Mesenchymal stem cell (in vitro differentiated cells and primary cell): ENCODE measurements at regions not wholly inside any gene's neighbourhood (a gene's known extent, or its start where the extent isn't known, plus 50 kb on each side); places are given as distances from the start of the nearest gene placed in this dataset.
"Not testable (repeated sequence)": the region's sequence is repeated elsewhere in the genome, so short reads cannot be mapped to it uniquely, and the experiment has no call there.

Source experiments
- DNase-seq: peaks from one replicate; pipeline ENCODE4 v3.0.0-alpha.2; 2013
- H2AFZ ChIP-seq: one replicate; pipeline ENCODE4 v1.6.1; 2013; ENCODE audit warnings: low read depth, mild to moderate bottlenecking, control low read depth, inconsistent platforms, low read length, moderate library complexity
- H2AK5ac ChIP-seq: 2 replicates; pipeline ENCODE4 v1.6.1; 2013; ENCODE audit warnings: low read length, moderate library complexity, mild to moderate bottlenecking, inconsistent platforms; ENCODE audit not compliant: severe bottlenecking
- H2BK120ac ChIP-seq: one replicate; pipeline ENCODE4 v1.6.1; 2013; ENCODE audit warnings: low read depth, mild to moderate bottlenecking, inconsistent platforms, low read length, moderate library complexity
- H2BK12ac ChIP-seq, 2 experiments: one replicate each; pipeline ENCODE4 v1.6.1; 2013; ENCODE audit warnings: inconsistent platforms in 2 of 2, low read length in 2 of 2, mild to moderate bottlenecking in 2 of 2, moderate library complexity in 2 of 2, control low read depth in 1 of 2
- H2BK15ac ChIP-seq: one replicate; pipeline ENCODE4 v1.6.1; 2013; ENCODE audit warnings: mild to moderate bottlenecking, low read depth, inconsistent platforms; ENCODE audit not compliant: poor library complexity, severe bottlenecking
- H2BK5ac ChIP-seq: 2 replicates; pipeline ENCODE4 v1.6.1; 2013; ENCODE audit warnings: low read depth, mild to moderate bottlenecking, low read length, control low read depth, inconsistent platforms; ENCODE audit not compliant: poor library complexity, severe bottlenecking
- H3K14ac ChIP-seq, 2 experiments: one replicate each; pipeline ENCODE4 v1.6.1; 2013; ENCODE audit warnings: inconsistent platforms in 2 of 2, low read length in 2 of 2, control low read depth in 1 of 2, mild to moderate bottlenecking in 1 of 2, moderate library complexity in 1 of 2
- H3K18ac ChIP-seq, 2 experiments: one replicate each; pipeline ENCODE4 v1.6.1; 2013; ENCODE audit warnings: inconsistent platforms in 2 of 2, low read length in 2 of 2, control low read depth in 1 of 2, low read depth in 1 of 2, mild to moderate bottlenecking in 1 of 2
- H3K23ac ChIP-seq, 2 experiments: one replicate each; pipeline ENCODE4 v1.6.1; 2013; ENCODE audit warnings: inconsistent platforms in 2 of 2, low read length in 2 of 2, mild to moderate bottlenecking in 2 of 2, moderate library complexity in 2 of 2, control low read depth in 1 of 2
- H3K27ac ChIP-seq: 2 replicates; pipeline ENCODE4 v1.5.1; 2013; ENCODE audit warnings: mild to moderate bottlenecking, moderate library complexity, low read length, control low read depth, inconsistent platforms; ENCODE audit not compliant: poor library complexity, severe bottlenecking
- H3K27me3 ChIP-seq, 2 experiments: 2 replicates each; pipeline versions ENCODE4 v1.6.1 to v1.7.0; 2013; ENCODE audit warnings: low read length in 2 of 2, mild to moderate bottlenecking in 2 of 2, moderate library complexity in 2 of 2, control low read depth in 1 of 2, inconsistent platforms in 1 of 2; ENCODE audit not compliant: control insufficient read depth in 1 of 2, insufficient read depth in 1 of 2
- H3K36me3 ChIP-seq, 2 experiments: 2 replicates each; pipeline versions ENCODE4 v1.6.1 to v1.7.0; 2013; ENCODE audit warnings: low read length in 2 of 2, control low read depth in 1 of 2, inconsistent platforms in 1 of 2, low read depth in 1 of 2, mild to moderate bottlenecking in 1 of 2; ENCODE audit not compliant: insufficient read depth in 2 of 2, control insufficient read depth in 1 of 2
- H3K4ac ChIP-seq, 2 experiments: one replicate each; pipeline ENCODE4 v1.6.1; 2013; ENCODE audit warnings: inconsistent platforms in 2 of 2, low read length in 2 of 2, mild to moderate bottlenecking in 2 of 2, moderate library complexity in 2 of 2, control low read depth in 1 of 2, low read depth in 1 of 2
- H3K4me1 ChIP-seq: 2 replicates; pipeline ENCODE4 v1.6.1; 2013; ENCODE audit warnings: low read depth, low read length, control low read depth; ENCODE audit not compliant: control insufficient read depth, insufficient read depth
- H3K4me2 ChIP-seq: 2 replicates; pipeline ENCODE4 v1.6.1; 2013; ENCODE audit warnings: low read length, mild to moderate bottlenecking, inconsistent platforms; ENCODE audit not compliant: poor library complexity, severe bottlenecking
- H3K4me3 ChIP-seq, 2 experiments: 2 replicates each; pipeline versions ENCODE4 v1.5.1 to v1.7.0; 2013; ENCODE audit warnings: low read length in 2 of 2, mild to moderate bottlenecking in 2 of 2, control low read depth in 1 of 2, low read depth in 1 of 2; ENCODE audit not compliant: insufficient read depth in 1 of 2
- H3K79me1 ChIP-seq: replicated peaks from 2 replicates; pipeline ENCODE4 v1.6.1; 2013; ENCODE audit warnings: mild to moderate bottlenecking, control low read depth, low read length, inconsistent platforms; ENCODE audit not compliant: poor library complexity, severe bottlenecking
- H3K9ac ChIP-seq: 2 replicates; pipeline ENCODE4 v1.7.0; 2013; ENCODE audit warnings: mild to moderate bottlenecking, low read length, moderate library complexity
- H3K9me3 ChIP-seq: 2 replicates; pipeline ENCODE4 v1.7.0; 2013; ENCODE audit warnings: mild to moderate bottlenecking, low read length; ENCODE audit not compliant: control insufficient read depth
- H4K8ac ChIP-seq: one replicate; pipeline ENCODE4 v1.6.1; 2013; ENCODE audit warnings: inconsistent platforms, mild to moderate bottlenecking, low read length, moderate library complexity
- H4K91ac ChIP-seq: one replicate; pipeline ENCODE4 v1.6.1; 2013; ENCODE audit warnings: mild to moderate bottlenecking, low read length, inconsistent platforms
- WGBS: methylation state at CpG from one replicate; pipeline ENCODE4 v1.1.7; 2013; ENCODE audit warnings: mixed read lengths; 5-methylcytosine and 5-hydroxymethylcytosine counted together

DNA sequence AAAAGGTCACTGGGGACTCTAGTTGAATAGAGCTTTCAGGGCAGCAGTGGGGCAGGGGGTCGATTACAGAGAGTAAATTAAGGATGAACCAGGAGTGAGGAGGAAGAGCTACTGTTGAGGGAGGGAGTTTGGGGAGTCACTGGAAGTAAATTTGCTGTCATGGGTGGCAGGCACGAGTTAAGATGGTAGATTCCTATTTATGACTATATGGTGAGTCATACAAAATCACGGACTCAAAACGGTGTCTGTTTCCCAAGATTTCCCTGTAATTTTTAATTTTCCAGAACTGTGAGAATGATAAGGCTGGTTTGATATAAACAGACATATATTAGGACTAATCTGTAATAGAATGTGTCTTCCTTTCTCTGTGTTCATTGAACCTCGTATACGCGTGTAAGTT is 287.6 kb upstream of the GOT2 start:
- no peak overlapping the region for H3K14ac ChIP-seq
- H3K4ac ChIP-seq, result no peak overlapping the region
- no peaks in the 10 kb centered on the region for H3K4me1 ChIP-seq
- no peaks in the 10 kb centered on the region for H3K36me3 ChIP-seq
- H3K27me3 ChIP-seq, result no peaks in the 10 kb centered on the region
- H3K4me3 ChIP-seq, result no peak overlapping the region
- H2AK5ac ChIP-seq, result no peak overlapping the region
- no peak overlapping the region for H4K8ac ChIP-seq
- no peak overlapping the region for H3K4me2 ChIP-seq
- H2BK15ac ChIP-seq, result no peak overlapping the region
- H3K79me1 ChIP-seq, result no peaks in the 10 kb centered on the region
- no peak overlapping the region for H2BK120ac ChIP-seq
- no peak overlapping the region for H3K27ac ChIP-seq
- H2BK5ac ChIP-seq, result no peak overlapping the region
- DNase-seq, result peak; percentile 7
- H3K18ac ChIP-seq, result no peak overlapping the region
- WGBS, result 36% methylated on average over 2 of the region's 7 CpGs
- no peak overlapping the region for H4K91ac ChIP-seq
- peaks cover 4% of the 10 kb centered on the region for H3K9me3 ChIP-seq
- no peak overlapping the region for H3K9ac ChIP-seq
- no peak overlapping the region for H2BK12ac ChIP-seq
- H2AFZ ChIP-seq, result no peak overlapping the region
- H3K23ac ChIP-seq, result no peak overlapping the region

DNA sequence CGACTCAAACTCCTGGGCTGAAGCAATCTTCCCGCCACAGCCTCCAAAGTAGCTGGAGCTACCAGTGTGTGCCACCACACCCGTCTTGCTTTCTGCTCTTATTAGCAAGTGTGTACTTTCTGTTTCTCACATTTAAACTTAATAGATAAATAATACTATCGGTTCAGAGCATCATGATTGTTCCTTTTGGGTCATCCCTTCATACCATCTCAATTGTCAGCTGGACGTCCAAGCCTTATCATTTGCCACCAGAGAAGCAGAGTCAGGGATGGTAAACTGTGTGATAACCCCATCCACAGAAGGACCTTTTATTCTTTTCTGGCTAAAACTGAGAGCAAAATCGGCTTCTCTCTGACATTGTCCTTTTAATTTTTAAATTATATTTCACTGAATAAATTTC is 279.8 kb upstream of the GOT2 start:
- WGBS, result 75% methylated on average over 5 of the region's 6 CpGs
- no peak overlapping the region for H2AK5ac ChIP-seq

DNA sequence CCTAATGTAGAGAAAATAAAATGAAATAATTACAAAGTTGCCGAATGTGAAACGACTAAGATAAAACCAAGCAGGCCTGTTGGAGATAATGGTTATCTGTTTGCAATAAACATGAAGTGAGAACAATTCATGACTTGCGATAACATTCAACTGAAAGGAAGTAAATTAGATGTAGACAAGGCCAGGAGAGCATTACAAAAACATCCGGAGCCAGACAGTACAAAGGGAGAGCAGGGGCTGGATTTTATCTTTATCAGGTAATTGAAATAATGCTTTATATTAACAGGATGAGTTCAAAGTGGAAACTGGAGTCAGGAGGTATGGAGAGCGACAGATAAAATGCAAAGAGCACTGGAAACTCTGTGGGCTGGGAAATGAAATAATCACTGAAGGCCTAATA is 265.6 kb upstream of the GOT2 start:
- no peak overlapping the region for H4K8ac ChIP-seq
- no peak overlapping the region for H3K18ac ChIP-seq
- no peak overlapping the region for H2BK15ac ChIP-seq
- no peak overlapping the region for H3K9ac ChIP-seq
- H3K4me1 ChIP-seq, result no peaks in the 10 kb centered on the region
- no peaks in the 10 kb centered on the region for H3K9me3 ChIP-seq
- no peak overlapping the region for H3K14ac ChIP-seq
- H3K4me3 ChIP-seq, result no peak overlapping the region
- H3K27me3 ChIP-seq, result no peaks in the 10 kb centered on the region
- H2BK12ac ChIP-seq, result no peak overlapping the region
- H3K27ac ChIP-seq, result no peak overlapping the region
- no peaks in the 10 kb centered on the region for H3K36me3 ChIP-seq
- H2AFZ ChIP-seq, result no peak overlapping the region
- WGBS, result 59% methylated on average over 5 of the region's 5 CpGs
- DNase-seq, result no peak
- no peak overlapping the region for H3K23ac ChIP-seq
- no peaks in the 10 kb centered on the region for H3K79me1 ChIP-seq
- H4K91ac ChIP-seq, result no peak overlapping the region
- no peak overlapping the region for H2BK5ac ChIP-seq
- no peak overlapping the region for H2BK120ac ChIP-seq
- H3K4ac ChIP-seq, result no peak overlapping the region
- H2AK5ac ChIP-seq, result no peak overlapping the region
- no peak overlapping the region for H3K4me2 ChIP-seq

More for the DNA sequence above, 279.8 kb upstream of the GOT2 start:
- Histone ChIP-seq H3K14ac (no peak overlapping the region), H2BK12ac (no peak overlapping the region), H3K79me1 (no peaks in the 10 kb centered on the region), H3K9ac (no peak overlapping the region), H3K27ac (no peak overlapping the region), H3K36me3 (no peaks in the 10 kb centered on the region), H3K4ac (no peak overlapping the region), H3K4me2 (no peak overlapping the region), H3K9me3 (peaks cover 6% of the 10 kb centered on the region), H3K27me3 (no peaks in the 10 kb centered on the region), H3K4me3 (no peak overlapping the region), H3K18ac (no peak overlapping the region), H4K8ac (no peak overlapping the region), H3K4me1 (no peaks in the 10 kb centered on the region), H4K91ac (no peak overlapping the region), H3K23ac (no peak overlapping the region), H2BK15ac (no peak overlapping the region), H2BK120ac (no peak overlapping the region), H2AFZ (no peak overlapping the region), H2BK5ac (no peak overlapping the region)
- DNase-seq, result no peak

DNA sequence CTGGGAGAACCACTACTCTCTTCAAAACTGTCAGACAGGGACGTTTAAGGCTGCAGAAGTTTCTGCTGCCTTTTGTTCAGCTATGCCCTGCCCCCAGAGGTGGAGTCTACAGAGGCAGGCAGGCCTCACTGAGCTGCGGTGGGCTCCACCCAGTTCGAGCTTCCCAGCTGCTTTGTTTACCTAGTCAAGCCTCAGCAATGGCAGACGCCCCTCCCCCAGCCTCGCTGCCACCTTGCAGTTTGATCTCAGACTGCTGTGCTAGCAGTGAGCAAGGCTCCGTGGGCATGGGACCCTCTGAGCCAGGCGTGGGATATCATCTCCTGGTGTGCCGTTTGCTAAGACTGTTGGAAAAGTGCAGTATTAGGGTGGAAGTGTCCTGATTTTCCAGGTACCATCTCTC is 258.6 kb upstream of the GOT2 start:
- H3K23ac ChIP-seq, H3K4ac ChIP-seq, H4K8ac ChIP-seq, H3K36me3 ChIP-seq, H2BK15ac ChIP-seq, H3K27me3 ChIP-seq, DNase-seq, H3K9ac ChIP-seq, H2BK12ac ChIP-seq, H4K91ac ChIP-seq, H3K4me3 ChIP-seq, H3K79me1 ChIP-seq, H2AFZ ChIP-seq, H3K4me2 ChIP-seq, H3K4me1 ChIP-seq, H3K14ac ChIP-seq, H2BK5ac ChIP-seq, H2BK120ac ChIP-seq, H3K27ac ChIP-seq, H2AK5ac ChIP-seq, H3K18ac ChIP-seq: not testable (repeated sequence)
- WGBS, result 69% methylated on average over 8 of the region's 8 CpGs
- H3K9me3 ChIP-seq, result peaks cover 15% of the 10 kb centered on the region
